ENCODE measurements at regions not wholly inside any gene's neighbourhood (a gene's known extent, or its start where the extent isn't known, plus 50 kb on each side); places are given as distances from the start of the nearest gene placed in this dataset.

DNA sequence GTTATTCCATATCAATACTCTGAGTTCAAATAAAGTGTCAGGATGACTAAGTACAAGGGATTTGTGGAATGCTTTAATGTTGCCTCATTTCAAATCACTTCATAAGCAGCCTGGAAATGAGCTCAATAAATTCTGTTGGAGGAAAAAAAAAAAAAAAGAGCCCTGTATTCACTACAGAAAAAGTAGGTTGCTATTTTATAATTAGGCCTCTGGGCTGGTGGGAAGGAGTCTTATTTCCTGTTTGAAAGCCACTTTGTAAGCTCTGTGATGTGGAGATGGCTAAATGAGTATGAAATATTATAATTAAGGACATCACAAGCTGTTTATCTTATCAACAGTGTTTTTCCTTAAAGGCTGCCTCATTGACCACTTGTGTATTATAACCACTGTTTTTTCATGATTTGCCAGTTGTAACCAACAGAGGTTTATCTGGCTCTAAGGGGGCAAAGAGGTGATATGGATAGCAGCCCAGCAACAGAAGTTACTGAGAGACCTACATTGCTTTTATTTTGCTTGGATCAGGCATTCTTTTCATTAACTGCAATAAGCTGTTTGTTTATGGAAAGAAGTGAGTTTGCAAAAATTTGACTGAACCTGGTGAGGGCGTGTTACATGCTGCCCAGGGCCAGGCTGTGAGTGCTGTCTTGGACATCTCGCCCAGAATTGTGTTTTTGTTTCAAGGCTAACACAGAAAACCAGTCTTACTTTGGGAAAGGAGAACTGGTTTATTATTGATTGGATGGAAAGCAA, 563.3 kb upstream of the MAP3K7 start:
- TF ChIP-seq Cebpa-rat (IDR thresholded peaks at IDR 0.05), result no peak
- H3K36me3 ChIP-seq, result no peaks in the 10 kb centered on the region
- H3K4me2 ChIP-seq, result no peak overlapping the region
- H3K27me3 ChIP-seq, result no peaks in the 10 kb centered on the region
- H3K9ac ChIP-seq, result no peak overlapping the region
- no peak overlapping the region for H3K4me3 ChIP-seq
- H3K4me1 ChIP-seq, result peaks cover 7% of the 10 kb centered on the region; the same call in 1 of the 2 replicates
- H3K27ac ChIP-seq, result no peak overlapping the region
- H3K9me3 ChIP-seq, result no peaks in the 10 kb centered on the region
- H4K20me1 ChIP-seq, result no peaks in the 10 kb centered on the region

DNA sequence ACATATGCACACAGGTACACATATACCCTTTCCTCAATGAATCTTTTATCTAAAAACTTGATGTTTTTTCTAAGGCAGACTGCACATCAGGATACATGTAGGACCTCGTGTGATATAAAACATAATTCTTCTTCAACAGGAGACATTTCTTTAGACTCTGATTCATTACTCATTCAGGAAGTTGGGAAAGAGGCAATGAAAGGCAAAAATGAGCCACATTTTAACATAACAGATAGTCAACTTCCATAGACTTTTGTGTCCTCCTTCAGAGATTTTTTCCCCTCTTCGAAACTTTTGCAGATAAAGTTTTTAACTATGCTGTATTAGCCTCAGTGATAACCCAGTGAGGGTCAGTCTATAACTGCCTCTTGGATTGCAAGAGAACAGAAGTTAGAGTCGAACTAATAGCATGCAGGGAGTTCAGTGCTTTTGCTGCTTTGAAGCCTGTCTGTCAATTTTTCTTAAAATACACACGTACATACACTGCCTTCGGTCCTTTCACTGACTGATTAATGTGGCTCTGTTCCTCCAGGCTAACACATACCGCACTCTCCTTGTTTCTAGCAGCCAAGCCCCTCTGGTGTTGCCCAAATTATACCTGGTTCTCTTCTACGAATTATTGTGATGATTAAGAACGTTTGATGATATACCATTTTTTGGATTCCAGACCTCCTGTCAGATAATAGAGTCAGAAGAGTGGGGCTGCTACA, 562.5 kb upstream of the MAP3K7 start:
- H3K9ac ChIP-seq, result no peak overlapping the region
- H3K4me3 ChIP-seq, result no peak overlapping the region
- H3K9me3 ChIP-seq, result no peaks in the 10 kb centered on the region
- no peaks in the 10 kb centered on the region for H3K36me3 ChIP-seq
- no peak for TF ChIP-seq Cebpa-rat (IDR thresholded peaks at IDR 0.05)
- H3K27ac ChIP-seq, result no peak overlapping the region
- peaks cover 7% of the 10 kb centered on the region; the same call in 1 of the 2 replicates for H3K4me1 ChIP-seq
- H3K4me2 ChIP-seq, result no peak overlapping the region
- no peaks in the 10 kb centered on the region for H4K20me1 ChIP-seq
- H3K27me3 ChIP-seq, result no peaks in the 10 kb centered on the region

DNA sequence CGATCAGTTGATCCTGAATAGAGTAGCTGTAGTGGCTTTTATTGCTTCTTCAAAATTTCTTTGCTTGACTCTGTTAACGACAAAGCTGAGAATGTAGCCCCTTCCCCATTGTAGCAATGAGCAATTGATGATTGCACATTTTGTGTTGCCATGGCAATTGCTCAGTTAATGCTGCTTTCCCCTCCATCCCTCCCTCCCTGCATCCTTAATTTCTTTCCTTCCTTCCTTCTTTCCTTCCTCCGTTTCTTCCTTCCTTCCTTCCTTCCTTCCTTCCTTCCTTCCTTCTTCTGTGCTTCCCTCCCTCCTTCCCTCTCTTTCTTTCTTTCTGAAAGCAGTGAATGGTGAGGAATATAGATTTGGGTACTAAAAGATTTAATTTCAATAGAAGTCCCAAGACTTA, 557.3 kb upstream of the MAP3K7 start:
- Histone ChIP-seq H3K9me3 (no peaks in the 10 kb centered on the region), H3K4me3 (no peak overlapping the region), H3K27ac (no peak overlapping the region), H4K20me1 (no peaks in the 10 kb centered on the region), H3K9ac (no peak overlapping the region), H3K36me3 (no peaks in the 10 kb centered on the region), H3K27me3 (no peaks in the 10 kb centered on the region), H3K4me2 (no peak overlapping the region), H3K4me1 (no peaks in the 10 kb centered on the region)
- no peak for TF ChIP-seq Cebpa-rat (IDR thresholded peaks at IDR 0.05)

DNA sequence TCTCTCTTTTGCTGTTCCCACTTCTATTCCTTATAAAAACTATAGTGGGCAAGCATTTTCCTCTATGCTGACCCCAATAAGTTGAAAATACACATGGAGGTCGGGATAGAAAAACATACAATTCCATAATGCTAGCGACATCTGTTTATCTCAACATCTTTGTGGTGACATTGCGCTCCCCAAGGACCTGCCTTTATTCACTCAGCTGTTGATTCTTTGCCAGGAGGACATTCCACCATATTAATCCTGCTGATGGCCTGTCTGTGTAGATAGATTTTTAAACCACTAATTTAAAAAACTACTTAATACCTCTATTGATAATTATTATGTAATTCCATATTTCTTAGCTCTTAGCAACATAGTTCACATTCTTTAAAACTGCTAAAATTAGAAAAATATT, 555.3 kb upstream of the MAP3K7 start:
- Histone ChIP-seq H3K36me3 (no peaks in the 10 kb centered on the region), H3K4me3 (no peak overlapping the region), H3K4me2 (no peak overlapping the region), H3K4me1 (no peaks in the 10 kb centered on the region), H3K9me3 (no peaks in the 10 kb centered on the region), H3K27me3 (no peaks in the 10 kb centered on the region), H4K20me1 (no peaks in the 10 kb centered on the region), H3K27ac (no peak overlapping the region), H3K9ac (no peak overlapping the region)
- no peak for TF ChIP-seq Cebpa-rat (IDR thresholded peaks at IDR 0.05)

DNA sequence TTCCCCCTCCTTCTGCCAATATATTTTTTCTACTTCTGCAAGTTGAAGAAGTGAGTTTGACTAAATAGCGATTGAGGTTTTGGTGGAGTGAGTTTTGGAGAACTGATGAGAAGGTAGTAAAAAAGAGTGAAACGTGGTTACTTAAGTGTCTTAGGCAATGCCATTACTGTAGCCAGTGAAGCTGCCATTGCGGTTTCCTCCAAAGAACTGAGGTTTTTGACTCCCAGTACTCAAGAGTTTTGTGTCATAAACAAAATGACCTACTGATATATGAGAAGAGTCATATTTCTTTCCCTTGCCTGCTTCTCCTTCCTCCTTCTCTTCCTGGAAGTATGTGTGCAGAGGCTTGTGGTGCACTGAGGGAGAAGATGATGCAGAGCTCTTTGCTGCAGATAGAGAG, 554.5 kb upstream of the MAP3K7 start:
- Histone ChIP-seq H3K9me3 (no peaks in the 10 kb centered on the region), H3K27ac (no peak overlapping the region), H3K4me3 (no peak overlapping the region), H3K36me3 (no peaks in the 10 kb centered on the region), H3K4me2 (no peak overlapping the region), H3K27me3 (no peaks in the 10 kb centered on the region), H3K4me1 (no peaks in the 10 kb centered on the region), H3K9ac (no peak overlapping the region), H4K20me1 (no peaks in the 10 kb centered on the region)
- no peak for TF ChIP-seq Cebpa-rat (IDR thresholded peaks at IDR 0.05)

DNA sequence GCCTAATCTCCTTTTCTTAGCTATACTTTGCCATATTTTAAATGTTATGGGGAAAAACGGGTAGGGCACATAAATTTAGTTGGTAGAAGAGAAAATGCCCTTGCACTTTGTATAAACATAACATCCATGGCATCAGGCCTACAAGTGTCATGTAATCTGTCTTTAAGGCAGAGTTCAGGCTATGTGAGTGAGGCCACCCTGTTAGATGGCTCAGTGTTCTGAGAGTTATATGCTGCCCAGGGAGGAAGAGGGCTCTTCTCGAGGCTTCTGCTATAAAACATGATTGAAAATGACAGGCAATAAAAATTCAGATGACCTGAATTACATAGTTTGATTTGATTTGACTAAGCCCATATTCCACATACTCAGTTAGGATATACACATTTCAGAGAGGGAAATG, 553.6 kb upstream of the MAP3K7 start:
- no peak for TF ChIP-seq Cebpa-rat (IDR thresholded peaks at IDR 0.05)
- Histone ChIP-seq H4K20me1 (no peaks in the 10 kb centered on the region), H3K4me3 (no peak overlapping the region), H3K9ac (no peak overlapping the region), H3K27me3 (no peaks in the 10 kb centered on the region), H3K27ac (no peak overlapping the region), H3K4me1 (no peaks in the 10 kb centered on the region), H3K9me3 (no peaks in the 10 kb centered on the region), H3K4me2 (no peak overlapping the region), H3K36me3 (no peaks in the 10 kb centered on the region)

DNA sequence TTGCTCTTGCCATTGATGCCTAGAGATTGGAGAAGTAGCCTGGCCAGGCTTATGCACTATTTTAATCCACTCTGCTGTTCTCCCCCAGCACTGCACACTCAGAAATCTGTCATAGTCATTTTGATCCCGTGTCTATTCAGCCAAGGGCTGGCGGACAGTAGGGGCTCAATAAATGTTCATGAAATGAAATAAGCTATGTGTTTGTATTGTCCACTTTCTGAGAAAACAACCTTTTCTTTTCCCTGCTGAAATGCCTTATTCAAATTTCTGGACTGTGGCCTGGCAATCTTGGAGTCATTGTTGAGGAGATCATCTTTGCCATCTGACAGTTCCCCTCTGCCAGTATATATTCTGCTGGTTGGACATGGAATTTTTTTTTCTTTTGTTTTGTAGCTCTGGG, 550.4 kb upstream of the MAP3K7 start:
- Histone ChIP-seq H3K27ac (no peak overlapping the region), H3K4me2 (no peak overlapping the region)
- TF ChIP-seq Cebpa-rat (IDR thresholded peaks at IDR 0.05), result no peak

DNA sequence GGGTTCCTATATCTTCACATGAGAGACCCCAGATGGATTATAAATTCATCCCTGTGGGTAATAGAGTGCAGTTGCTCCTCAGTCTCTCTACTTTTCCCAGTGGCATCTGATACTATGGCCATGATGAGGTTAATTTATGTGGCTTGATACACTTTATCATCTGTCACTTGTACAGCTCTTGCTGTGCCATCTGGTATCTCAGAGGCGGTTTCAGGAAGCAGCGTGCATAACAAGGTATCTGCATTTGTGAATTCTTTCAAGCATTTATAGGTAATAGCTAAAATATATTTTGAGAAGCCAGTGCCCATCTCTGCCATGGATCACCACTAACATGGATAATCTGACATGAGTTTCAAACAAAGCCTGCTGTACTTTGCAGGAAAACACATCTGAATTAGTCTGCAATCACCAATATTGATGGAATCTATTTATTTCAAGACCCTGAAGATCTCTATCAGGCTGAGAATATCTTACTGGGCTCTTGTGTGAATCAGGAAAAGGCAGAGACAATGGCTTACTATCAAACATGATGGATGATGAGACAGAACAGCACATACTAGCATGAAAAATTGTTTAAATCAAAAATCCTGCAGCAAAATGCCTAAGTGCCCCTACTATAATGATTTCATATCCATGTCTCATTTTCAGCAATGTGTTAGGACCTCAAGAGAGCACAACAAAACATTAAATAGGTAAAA, 548.7 kb upstream of the MAP3K7 start:
- Histone ChIP-seq H3K4me2 (no peak overlapping the region), H3K36me3 (no peaks in the 10 kb centered on the region), H3K4me3 (no peak overlapping the region), H3K27me3 (no peaks in the 10 kb centered on the region), H3K4me1 (no peaks in the 10 kb centered on the region), H3K9ac (no peak overlapping the region), H3K27ac (no peak overlapping the region), H4K20me1 (no peaks in the 10 kb centered on the region), H3K9me3 (no peaks in the 10 kb centered on the region)
- TF ChIP-seq Cebpa-rat (IDR thresholded peaks at IDR 0.05), result no peak

More for the DNA sequence above, 550.4 kb upstream of the MAP3K7 start:
- no peaks in the 10 kb centered on the region for H3K9me3 ChIP-seq
- H3K4me3 ChIP-seq, result no peak overlapping the region
- no peaks in the 10 kb centered on the region for H3K4me1 ChIP-seq
- H3K9ac ChIP-seq, result no peak overlapping the region
- no peaks in the 10 kb centered on the region for H4K20me1 ChIP-seq
- H3K36me3 ChIP-seq, result no peaks in the 10 kb centered on the region
- no peaks in the 10 kb centered on the region for H3K27me3 ChIP-seq

DNA sequence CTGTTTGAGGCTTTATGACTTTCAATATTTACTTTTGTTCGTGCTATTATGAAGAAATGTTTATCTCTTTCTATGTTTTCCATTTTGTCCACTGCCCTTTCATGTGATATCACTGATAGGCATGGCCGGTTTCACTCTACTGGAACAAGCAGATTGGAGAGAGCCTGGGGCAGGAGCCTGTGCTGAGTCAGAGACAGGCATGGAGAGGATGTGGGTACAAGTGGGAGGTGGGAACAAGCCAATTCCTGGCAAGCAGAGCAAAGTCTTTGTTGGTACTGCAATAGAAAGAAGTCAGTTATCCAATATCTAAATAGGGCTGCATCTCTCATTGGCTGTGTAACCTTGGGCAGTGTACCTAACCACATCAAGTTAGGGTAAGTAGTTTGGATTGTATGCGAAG, 545.6 kb upstream of the MAP3K7 start:
- H3K4me3 ChIP-seq, result no peak overlapping the region
- TF ChIP-seq Cebpa-rat (IDR thresholded peaks at IDR 0.05), result no peak
- no peak overlapping the region for H3K4me2 ChIP-seq
- H3K4me1 ChIP-seq, result no peaks in the 10 kb centered on the region
- no peaks in the 10 kb centered on the region for H4K20me1 ChIP-seq
- H3K27me3 ChIP-seq, result no peaks in the 10 kb centered on the region
- H3K9me3 ChIP-seq, result no peaks in the 10 kb centered on the region
- no peak overlapping the region for H3K9ac ChIP-seq
- no peaks in the 10 kb centered on the region for H3K36me3 ChIP-seq
- no peak overlapping the region for H3K27ac ChIP-seq

DNA sequence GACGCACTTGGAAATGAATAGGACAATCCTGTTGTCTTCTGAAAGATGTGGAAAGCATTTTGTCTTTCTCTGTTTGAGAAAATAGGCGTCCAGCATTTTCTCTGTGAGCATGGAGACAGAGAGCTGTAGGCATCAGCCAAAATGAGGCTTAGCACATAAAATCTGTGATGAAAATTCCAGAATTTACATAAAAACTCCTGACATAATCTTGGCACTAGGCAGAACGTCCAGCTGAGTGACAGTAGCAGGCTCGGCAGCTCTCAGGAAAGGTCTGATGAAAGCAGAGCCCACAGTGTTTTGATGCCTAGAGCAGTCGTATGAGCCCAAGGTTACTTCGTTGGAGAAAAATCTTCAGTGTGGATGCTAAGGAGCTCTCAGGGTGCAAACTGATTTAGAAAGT, 543.3 kb upstream of the MAP3K7 start:
- no peaks in the 10 kb centered on the region for H4K20me1 ChIP-seq

More for the DNA sequence above, 543.3 kb upstream of the MAP3K7 start:
- Histone ChIP-seq H3K4me3 (no peak overlapping the region), H3K4me2 (no peak overlapping the region), H3K9ac (no peak overlapping the region), H3K4me1 (no peaks in the 10 kb centered on the region), H3K27me3 (no peaks in the 10 kb centered on the region), H3K27ac (no peak overlapping the region), H3K9me3 (no peaks in the 10 kb centered on the region), H3K36me3 (no peaks in the 10 kb centered on the region)
- no peak for TF ChIP-seq Cebpa-rat (IDR thresholded peaks at IDR 0.05)

Data from BLaER1 (cell line).